ENCODE measurements at regions not wholly inside any gene's neighbourhood (a gene's known extent, or its start where the extent isn't known, plus 50 kb on each side); places are given as distances from the start of the nearest gene placed in this dataset.
"Not testable (repeated sequence)": the region's sequence is repeated elsewhere in the genome, so short reads cannot be mapped to it uniquely, and the experiment has no call there.

- no peak for DNase-seq
Measured at GRCh38 chr6:167547751-167548150, 222.9 kb downstream of the TTLL2 start.

- DNase-seq, result no peak
Measured at GRCh38 chr6:167548451-167548850, 223.6 kb downstream of the TTLL2 start.

- DNase-seq, result no peak
Measured at GRCh38 chr6:167549213-167549612, 224.3 kb downstream of the TTLL2 start.

- DNase-seq, result no peak
Measured at GRCh38 chr6:167550941-167551627, 226.2 kb downstream of the TTLL2 start.

GRCh38 chr6:167551628-167552257 lies 226.9 kb downstream of the TTLL2 start:
- no peak for DNase-seq

- no peak for DNase-seq
Measured at GRCh38 chr6:167552258-167552630, 227.4 kb downstream of the TTLL2 start.

- DNase-seq, result no peak
Measured at GRCh38 chr6:167552961-167553735, 228.3 kb downstream of the TTLL2 start.

GRCh38 chr6:167553736-167554119 lies 228.8 kb downstream of the TTLL2 start:
- DNase-seq, result no peak

- DNase-seq, result no peak
Measured at GRCh38 chr6:167554854-167555253, 230.0 kb downstream of the TTLL2 start.

- DNase-seq, result no peak
Measured at GRCh38 chr6:167555836-167556235, 230.9 kb downstream of the TTLL2 start.

GRCh38 chr6:167557675-167558074 lies 232.8 kb downstream of the TTLL2 start:
- DNase-seq, result no peak

GRCh38 chr6:167558246-167559177 lies 233.6 kb downstream of the TTLL2 start:
- no peak for DNase-seq

GRCh38 chr6:167559675-167560479 lies 235.0 kb downstream of the TTLL2 start:
- DNase-seq, result no peak

GRCh38 chr6:167560673-167561569 lies 236.0 kb downstream of the TTLL2 start:
- no peak for DNase-seq

GRCh38 chr6:167562862-167563261 lies 238.0 kb downstream of the TTLL2 start:
- not testable (repeated sequence) for DNase-seq

GRCh38 chr6:167564416-167565250 lies 239.7 kb downstream of the TTLL2 start:
- DNase-seq, result no peak

GRCh38 chr6:167565388-167565787 lies 240.5 kb downstream of the TTLL2 start:
- DNase-seq, result no peak

GRCh38 chr6:167565884-167566599 lies 241.2 kb downstream of the TTLL2 start:
- DNase-seq, result no peak

- no peak for DNase-seq
Measured at GRCh38 chr6:167566711-167567141, 241.8 kb downstream of the TTLL2 start.
